ENCODE measurements at regions not wholly inside any gene's neighbourhood (a gene's known extent, or its start where the extent isn't known, plus 50 kb on each side); places are given as distances from the start of the nearest gene placed in this dataset.

- Mint-ChIP-seq H3K4me3 (ENCODE audit: low read depth, unreplicated experiment) (no peak overlapping the region), H3K9me3 (ENCODE audit: low read depth, unreplicated experiment) (no peaks in the 10 kb centered on the region), H3K36me3 (ENCODE audit: insufficient read depth, unreplicated experiment) (no peaks in the 10 kb centered on the region), H3K4me1 (ENCODE audit: low read depth, unreplicated experiment) (no peaks in the 10 kb centered on the region), H3K27me3 (ENCODE audit: unreplicated experiment) (peaks cover 3% of the 10 kb centered on the region), H3K27ac (ENCODE audit: unreplicated experiment) (no peak overlapping the region)
- CTCF ChIA-PET = no interaction called here
- BruUV-seq (replicated peaks) = no TSS peak
- DNase-seq = no peak
- TF ChIP-seq CTCF (IDR thresholded peaks at IDR 0.05; ENCODE audit: unreplicated experiment) = no peak
- intact Hi-C loops (cut with micrococcal nuclease; ENCODE audit: unreplicated experiment) = no loop called here
These were observed 91.8 kb downstream of the PDCL3 start for GRCh38 chr2:100654611-100655010.

DNA sequence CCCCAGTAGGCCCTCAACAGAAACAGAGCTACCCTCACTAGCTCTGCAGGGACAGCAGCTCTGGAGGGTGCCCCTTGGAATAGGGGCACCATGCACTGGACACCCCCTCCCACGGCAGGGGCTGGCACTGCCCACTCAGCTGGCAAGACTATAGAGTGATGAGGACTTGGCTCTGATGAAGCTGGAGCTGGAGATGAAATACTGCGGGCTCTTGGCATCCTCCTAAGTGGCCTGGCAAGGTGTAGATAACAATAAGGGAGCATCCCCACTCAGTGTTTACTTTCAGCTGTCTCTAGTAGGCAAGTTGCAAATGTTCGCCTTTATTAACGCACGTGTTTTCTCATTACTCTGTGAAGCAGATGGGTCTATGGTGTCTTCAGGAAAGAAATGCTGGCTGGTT, 92.7 kb downstream of the PDCL3 start:
- BruUV-seq (replicated peaks) = no TSS peak
- DNase-seq = no peak
- H3K36me3 Mint-ChIP-seq (ENCODE audit: insufficient read depth, unreplicated experiment) = no peaks in the 10 kb centered on the region
- no peaks in the 10 kb centered on the region for H3K4me1 Mint-ChIP-seq (ENCODE audit: low read depth, unreplicated experiment)
- intact Hi-C loops (cut with micrococcal nuclease; ENCODE audit: unreplicated experiment) = no loop called here
- H3K9me3 Mint-ChIP-seq (ENCODE audit: low read depth, unreplicated experiment) = no peaks in the 10 kb centered on the region
- H3K27me3 Mint-ChIP-seq (ENCODE audit: unreplicated experiment) = no peaks in the 10 kb centered on the region
- H3K4me3 Mint-ChIP-seq (ENCODE audit: low read depth, unreplicated experiment) = no peak overlapping the region
- no peak overlapping the region for H3K27ac Mint-ChIP-seq (ENCODE audit: unreplicated experiment)
- CTCF ChIA-PET = no interaction called here
- no peak for TF ChIP-seq CTCF (IDR thresholded peaks at IDR 0.05; ENCODE audit: unreplicated experiment)

DNA sequence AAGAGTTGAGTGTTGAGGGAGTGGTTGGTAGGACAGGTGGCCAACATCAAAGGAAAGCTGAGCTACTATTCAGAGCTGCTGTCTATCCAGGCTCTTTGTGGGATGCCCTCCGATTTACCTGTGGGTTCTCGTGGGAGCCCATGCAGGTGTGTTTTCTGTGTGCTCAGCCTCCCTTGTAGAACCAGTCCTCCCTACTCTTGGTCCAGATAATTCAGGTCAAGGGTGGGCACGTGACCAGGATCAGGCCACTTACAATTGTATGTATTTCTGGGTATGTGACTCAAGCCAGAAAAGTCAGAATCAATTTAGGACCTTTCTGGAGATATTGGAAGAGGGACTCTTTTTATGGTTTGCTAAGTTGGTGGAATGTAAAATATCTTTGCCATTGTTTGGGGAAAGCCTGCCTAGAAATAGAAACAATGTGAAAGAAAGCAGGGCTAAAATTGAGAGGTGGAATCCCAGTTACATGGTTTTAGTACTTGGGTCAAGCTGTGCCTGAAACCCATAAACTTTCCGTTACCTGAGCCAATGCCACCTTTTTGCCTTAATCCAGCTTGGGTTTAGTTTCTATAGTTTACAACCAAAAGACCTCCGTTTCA, 93.2 kb downstream of the PDCL3 start:
- no peaks in the 10 kb centered on the region for H3K9me3 Mint-ChIP-seq (ENCODE audit: low read depth, unreplicated experiment)
- BruUV-seq (replicated peaks) = no TSS peak

DNA sequence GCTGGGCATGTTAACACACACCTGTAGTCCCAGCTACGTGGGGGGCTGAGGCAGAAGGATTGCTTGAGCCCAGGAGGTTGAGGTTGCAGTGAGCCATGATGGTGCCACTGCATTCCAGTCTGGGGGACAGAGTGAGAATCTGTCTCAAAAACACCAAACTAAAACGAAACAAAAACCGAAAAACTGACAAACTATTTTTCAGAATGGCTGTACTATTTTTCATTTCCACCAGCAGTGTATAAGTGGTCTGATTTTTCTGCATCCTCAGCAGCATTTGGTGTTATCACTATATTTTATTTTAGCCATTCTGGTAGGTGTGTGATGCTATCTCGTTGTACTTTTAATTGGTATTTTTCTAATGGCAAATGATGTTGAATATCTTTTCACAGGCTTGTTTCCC, 95.2 kb downstream of the PDCL3 start:
- no TSS peak for BruUV-seq (replicated peaks)
- Mint-ChIP-seq H3K4me3 (ENCODE audit: low read depth, unreplicated experiment) (no peak overlapping the region), H3K27ac (ENCODE audit: unreplicated experiment) (no peak overlapping the region), H3K36me3 (ENCODE audit: insufficient read depth, unreplicated experiment) (no peaks in the 10 kb centered on the region), H3K9me3 (ENCODE audit: low read depth, unreplicated experiment) (no peaks in the 10 kb centered on the region), H3K4me1 (ENCODE audit: low read depth, unreplicated experiment) (no peaks in the 10 kb centered on the region), H3K27me3 (ENCODE audit: unreplicated experiment) (no peaks in the 10 kb centered on the region)
- intact Hi-C loops (cut with micrococcal nuclease; ENCODE audit: unreplicated experiment) = no loop called here
- DNase-seq = no peak
- no peak for TF ChIP-seq CTCF (IDR thresholded peaks at IDR 0.05; ENCODE audit: unreplicated experiment)
- CTCF ChIA-PET = no interaction called here

More for the DNA sequence above, 93.2 kb downstream of the PDCL3 start:
- DNase-seq = no peak
- no peak overlapping the region for H3K27ac Mint-ChIP-seq (ENCODE audit: unreplicated experiment)
- intact Hi-C loops (cut with micrococcal nuclease; ENCODE audit: unreplicated experiment) = no loop called here
- H3K4me3 Mint-ChIP-seq (ENCODE audit: low read depth, unreplicated experiment) = no peak overlapping the region
- H3K36me3 Mint-ChIP-seq (ENCODE audit: insufficient read depth, unreplicated experiment) = no peaks in the 10 kb centered on the region
- no peaks in the 10 kb centered on the region for H3K27me3 Mint-ChIP-seq (ENCODE audit: unreplicated experiment)
- CTCF ChIA-PET = no interaction called here
- no peaks in the 10 kb centered on the region for H3K4me1 Mint-ChIP-seq (ENCODE audit: low read depth, unreplicated experiment)
- TF ChIP-seq CTCF (IDR thresholded peaks at IDR 0.05; ENCODE audit: unreplicated experiment) = no peak
